ENCODE measurements at regions not wholly inside any gene's neighbourhood (a gene's known extent, or its start where the extent isn't known, plus 50 kb on each side); places are given as distances from the start of the nearest gene placed in this dataset.
"Not testable (repeated sequence)": the region's sequence is repeated elsewhere in the genome, so short reads cannot be mapped to it uniquely, and the experiment has no call there.

- Histone ChIP-seq H3K4me3 (no peak overlapping the region), H3K4me1 (replicated peaks) (no peaks in the 10 kb centered on the region), H3K36me3 (no peaks in the 10 kb centered on the region), H3K27ac (no peak overlapping the region), H3K27me3 (replicated peaks) (peaks cover 10% of the 10 kb centered on the region; the same call in 1 of the 2 replicates), H3K9me3 (replicated peaks) (no peaks in the 10 kb centered on the region)
- no peak for DNase-seq (ENCODE audit: low read depth in 1 of 2, low spot score in 2 of 2)
Measured at GRCh38 chr1:38194472-38194871, 147.9 kb upstream of the POU3F1 start.

- DNase-seq (ENCODE audit: low read depth in 1 of 2, low spot score in 2 of 2) = no peak
- no peaks in the 10 kb centered on the region for H3K4me1 ChIP-seq (replicated peaks)
- H3K4me3 ChIP-seq = no peak overlapping the region
- no peaks in the 10 kb centered on the region for H3K9me3 ChIP-seq (replicated peaks)
- no peaks in the 10 kb centered on the region for H3K36me3 ChIP-seq
- peaks cover 3% of the 10 kb centered on the region; the same call in 1 of the 2 replicates for H3K27me3 ChIP-seq (replicated peaks)
- H3K27ac ChIP-seq = no peak overlapping the region
Measured at GRCh38 chr1:38193040-38193439, 146.4 kb upstream of the POU3F1 start.

- H3K27me3 ChIP-seq (replicated peaks) = peaks cover 3% of the 10 kb centered on the region; the same call in 1 of the 2 replicates
- no peaks in the 10 kb centered on the region for H3K4me1 ChIP-seq (replicated peaks)
- no peak for DNase-seq (ENCODE audit: low read depth in 1 of 2, low spot score in 2 of 2)
- no peak overlapping the region for H3K4me3 ChIP-seq
- no peaks in the 10 kb centered on the region for H3K36me3 ChIP-seq
- no peaks in the 10 kb centered on the region for H3K9me3 ChIP-seq (replicated peaks)
- H3K27ac ChIP-seq = no peak overlapping the region
Measured at GRCh38 chr1:38191461-38191860, 144.9 kb upstream of the POU3F1 start.

GRCh38 chr1:38190983-38191382 is 144.4 kb upstream of the POU3F1 start:
- no peaks in the 10 kb centered on the region for H3K36me3 ChIP-seq
- H3K4me1 ChIP-seq (replicated peaks) = no peaks in the 10 kb centered on the region
- peaks cover 3% of the 10 kb centered on the region; the same call in 1 of the 2 replicates for H3K27me3 ChIP-seq (replicated peaks)
- no peak overlapping the region for H3K27ac ChIP-seq
- no peaks in the 10 kb centered on the region for H3K9me3 ChIP-seq (replicated peaks)
- no peak for DNase-seq (ENCODE audit: low read depth in 1 of 2, low spot score in 2 of 2)
- H3K4me3 ChIP-seq = no peak overlapping the region

- H3K9me3 ChIP-seq (replicated peaks) = no peaks in the 10 kb centered on the region
Measured at GRCh38 chr1:38187552-38187951, 141.0 kb upstream of the POU3F1 start.

GRCh38 chr1:38186566-38186965 is 140.0 kb upstream of the POU3F1 start:
- no peaks in the 10 kb centered on the region for H3K9me3 ChIP-seq (replicated peaks)
- H3K4me3 ChIP-seq = no peak overlapping the region
- H3K27ac ChIP-seq = no peak overlapping the region
- DNase-seq (ENCODE audit: low read depth in 1 of 2, low spot score in 2 of 2) = no peak
- no peaks in the 10 kb centered on the region for H3K36me3 ChIP-seq
- 0 out of 2 replicates have a peak, but pooled peaks cover 2% of the 10 kb centered on the region for H3K27me3 ChIP-seq (replicated peaks)
- no peaks in the 10 kb centered on the region for H3K4me1 ChIP-seq (replicated peaks)

More at GRCh38 chr1:38187552-38187951, 141.0 kb upstream of the POU3F1 start:
- no peak for DNase-seq (ENCODE audit: low read depth in 1 of 2, low spot score in 2 of 2)
- H3K27me3 ChIP-seq (replicated peaks) = peaks cover 5% of the 10 kb centered on the region; the same call in 1 of the 2 replicates
- no peaks in the 10 kb centered on the region for H3K36me3 ChIP-seq
- H3K27ac ChIP-seq = no peak overlapping the region
- no peaks in the 10 kb centered on the region for H3K4me1 ChIP-seq (replicated peaks)
- H3K4me3 ChIP-seq = no peak overlapping the region

GRCh38 chr1:38185913-38186312 is 139.3 kb upstream of the POU3F1 start:
- no peak for DNase-seq (ENCODE audit: low read depth in 1 of 2, low spot score in 2 of 2)
- no peak overlapping the region for H3K27ac ChIP-seq
- H3K27me3 ChIP-seq (replicated peaks) = 0 out of 2 replicates have a peak, but pooled peaks cover 2% of the 10 kb centered on the region
- H3K4me3 ChIP-seq = no peak overlapping the region
- no peaks in the 10 kb centered on the region for H3K9me3 ChIP-seq (replicated peaks)
- H3K36me3 ChIP-seq = no peaks in the 10 kb centered on the region
- H3K4me1 ChIP-seq (replicated peaks) = no peaks in the 10 kb centered on the region

- no peak for DNase-seq (ENCODE audit: low read depth in 1 of 2, low spot score in 2 of 2)
- no peak overlapping the region for H3K27ac ChIP-seq
- no peak overlapping the region for H3K4me3 ChIP-seq
- no peaks in the 10 kb centered on the region for H3K36me3 ChIP-seq
- 0 out of 2 replicates have a peak, but pooled peaks cover 2% of the 10 kb centered on the region for H3K27me3 ChIP-seq (replicated peaks)
- H3K4me1 ChIP-seq (replicated peaks) = no peaks in the 10 kb centered on the region
- no peaks in the 10 kb centered on the region for H3K9me3 ChIP-seq (replicated peaks)
Measured at GRCh38 chr1:38183747-38184146, 137.2 kb upstream of the POU3F1 start.

GRCh38 chr1:38183096-38183495 is 136.5 kb upstream of the POU3F1 start:
- Histone ChIP-seq H3K27ac (no peak overlapping the region), H3K27me3 (replicated peaks) (0 out of 2 replicates have a peak, but pooled peaks cover 2% of the 10 kb centered on the region), H3K4me1 (replicated peaks) (no peaks in the 10 kb centered on the region), H3K4me3 (no peak overlapping the region), H3K36me3 (no peaks in the 10 kb centered on the region), H3K9me3 (replicated peaks) (no peaks in the 10 kb centered on the region)
- DNase-seq (ENCODE audit: low read depth in 1 of 2, low spot score in 2 of 2) = no peak

GRCh38 chr1:38180388-38180787 is 133.8 kb upstream of the POU3F1 start:
- H3K4me1 ChIP-seq (replicated peaks) = not testable (repeated sequence)

GRCh38 chr1:38179483-38179882 is 132.9 kb upstream of the POU3F1 start:
- no peaks in the 10 kb centered on the region for H3K9me3 ChIP-seq (replicated peaks)
- no peaks in the 10 kb centered on the region for H3K27me3 ChIP-seq (replicated peaks)
- H3K27ac ChIP-seq = no peak overlapping the region
- H3K4me3 ChIP-seq = no peak overlapping the region
- H3K36me3 ChIP-seq = no peaks in the 10 kb centered on the region
- H3K4me1 ChIP-seq (replicated peaks) = no peaks in the 10 kb centered on the region
- no peak for DNase-seq (ENCODE audit: low read depth in 1 of 2, low spot score in 2 of 2)

More at GRCh38 chr1:38180388-38180787, 133.8 kb upstream of the POU3F1 start:
- H3K4me3 ChIP-seq; H3K9me3 ChIP-seq (replicated peaks); DNase-seq (ENCODE audit: low read depth in 1 of 2, low spot score in 2 of 2); H3K36me3 ChIP-seq; H3K27ac ChIP-seq; H3K27me3 ChIP-seq (replicated peaks): not testable (repeated sequence)

- H3K36me3 ChIP-seq = no peaks in the 10 kb centered on the region
- H3K4me1 ChIP-seq (replicated peaks) = no peaks in the 10 kb centered on the region
- H3K9me3 ChIP-seq (replicated peaks) = no peaks in the 10 kb centered on the region
- no peaks in the 10 kb centered on the region for H3K27me3 ChIP-seq (replicated peaks)
- no peak for DNase-seq (ENCODE audit: low read depth in 1 of 2, low spot score in 2 of 2)
- H3K4me3 ChIP-seq = no peak overlapping the region
- no peak overlapping the region for H3K27ac ChIP-seq
Measured at GRCh38 chr1:38178216-38178615, 131.6 kb upstream of the POU3F1 start.

- Histone ChIP-seq H3K4me3 (no peak overlapping the region), H3K9me3 (replicated peaks) (no peaks in the 10 kb centered on the region), H3K27me3 (replicated peaks) (no peaks in the 10 kb centered on the region), H3K36me3 (no peaks in the 10 kb centered on the region), H3K4me1 (replicated peaks) (no peaks in the 10 kb centered on the region), H3K27ac (no peak overlapping the region)
- DNase-seq (ENCODE audit: low read depth in 1 of 2, low spot score in 2 of 2) = no peak
Measured at GRCh38 chr1:38175121-38175520, 128.5 kb upstream of the POU3F1 start.

GRCh38 chr1:38173848-38174247 is 127.3 kb upstream of the POU3F1 start:
- H3K4me1 ChIP-seq (replicated peaks) = no peaks in the 10 kb centered on the region
- H3K9me3 ChIP-seq (replicated peaks) = no peaks in the 10 kb centered on the region
- H3K27ac ChIP-seq = no peak overlapping the region
- H3K4me3 ChIP-seq = no peak overlapping the region
- H3K27me3 ChIP-seq (replicated peaks) = no peaks in the 10 kb centered on the region
- no peaks in the 10 kb centered on the region for H3K36me3 ChIP-seq
- DNase-seq (ENCODE audit: low read depth in 1 of 2, low spot score in 2 of 2) = no peak

GRCh38 chr1:38173157-38173831 is 126.7 kb upstream of the POU3F1 start:
- no peaks in the 10 kb centered on the region for H3K36me3 ChIP-seq
- H3K27me3 ChIP-seq (replicated peaks) = no peaks in the 10 kb centered on the region
- H3K27ac ChIP-seq = no peak overlapping the region
- no peaks in the 10 kb centered on the region for H3K4me1 ChIP-seq (replicated peaks)
- DNase-seq (ENCODE audit: low read depth in 1 of 2, low spot score in 2 of 2) = no peak
- H3K4me3 ChIP-seq = no peak overlapping the region
- H3K9me3 ChIP-seq (replicated peaks) = no peaks in the 10 kb centered on the region
